Neural cell (in vitro differentiated cells): ENCODE measurements at regions not wholly inside any gene's neighbourhood (a gene's known extent, or its start where the extent isn't known, plus 50 kb on each side); places are given as distances from the start of the nearest gene placed in this dataset.

ENCODE experiments used
- CTCF ChIP-seq: fragments of 450-650 bp; IDR thresholded peaks from 2 replicates; pipeline ENCODE4 v1.5.1; 2014; ENCODE audit warnings: antibody characterized with exemption, mild to moderate bottlenecking, moderate library complexity; ENCODE audit not compliant: poor library complexity, severe bottlenecking
- EP300 ChIP-seq: fragments of 450-650 bp; conservative IDR thresholded peaks from 2 replicates; pipeline ENCODE4 v1.6.1; 2014; ENCODE audit warnings: antibody characterized with exemption, mild to moderate bottlenecking, moderate library complexity; ENCODE audit not compliant: poor library complexity, severe bottlenecking
- EZH2 ChIP-seq: fragments of 200-600, 300-800 bp; shearing (Covaris generic), sonication (generic); IDR thresholded peaks from 2 replicates; pipeline ENCODE4 v1.6.1; 2014; ENCODE audit warnings: antibody characterized with exemption, low read length, borderline replicate concordance, mild to moderate bottlenecking; ENCODE audit not compliant: insufficient read depth, poor library complexity, severe bottlenecking
- POLR2AphosphoS5 ChIP-seq: IDR thresholded peaks from 2 replicates; pipeline ENCODE4 v1.6.1; 2012
- RAD21 ChIP-seq: fragments of 450-650 bp; conservative IDR thresholded peaks from 2 replicates; pipeline ENCODE4 v1.6.1; 2014; ENCODE audit warnings: antibody characterized with exemption, mild to moderate bottlenecking, moderate library complexity

GRCh38 chr5:125411744-125412560, 665.5 kb upstream of the ZNF608 start:
- TF ChIP-seq CTCF (peak; percentile 63), EP300 (no peak), RAD21 (peak; percentile 77), POLR2AphosphoS5 (no peak), EZH2 (no peak)
